RPMI7951 (cell line): ENCODE measurements at regions not wholly inside any gene's neighbourhood (a gene's known extent, or its start where the extent isn't known, plus 50 kb on each side); places are given as distances from the start of the nearest gene placed in this dataset.

ENCODE experiments used
- DNase-seq: peaks from one replicate; pipeline ENCODE4 v3.0.0-alpha.2; 2012; ENCODE audit warnings: low read depth

DNA sequence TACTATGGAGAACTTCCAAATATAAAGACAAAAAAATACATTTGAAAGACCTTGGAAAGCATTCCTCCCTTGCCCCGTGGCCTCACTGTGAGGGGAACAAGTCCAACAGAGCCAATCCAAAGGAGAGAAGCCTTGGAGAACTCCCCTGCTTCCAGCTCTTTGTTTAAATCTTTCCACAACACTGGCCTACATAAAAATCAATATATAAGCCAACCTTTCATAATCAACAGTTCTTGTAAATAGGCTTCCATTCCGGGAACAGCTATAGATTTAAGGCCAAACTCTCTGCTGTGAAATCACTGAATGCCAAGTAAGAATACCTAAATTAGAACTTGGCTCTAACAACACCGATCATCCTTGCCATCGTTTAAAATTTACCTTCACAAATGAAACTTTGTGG, 242.1 kb downstream of the HACE1 start:
- no peak for DNase-seq

- no peak for DNase-seq
Observed at GRCh38 chr6:104614394-104614793, 245.3 kb downstream of the HACE1 start.

DNA sequence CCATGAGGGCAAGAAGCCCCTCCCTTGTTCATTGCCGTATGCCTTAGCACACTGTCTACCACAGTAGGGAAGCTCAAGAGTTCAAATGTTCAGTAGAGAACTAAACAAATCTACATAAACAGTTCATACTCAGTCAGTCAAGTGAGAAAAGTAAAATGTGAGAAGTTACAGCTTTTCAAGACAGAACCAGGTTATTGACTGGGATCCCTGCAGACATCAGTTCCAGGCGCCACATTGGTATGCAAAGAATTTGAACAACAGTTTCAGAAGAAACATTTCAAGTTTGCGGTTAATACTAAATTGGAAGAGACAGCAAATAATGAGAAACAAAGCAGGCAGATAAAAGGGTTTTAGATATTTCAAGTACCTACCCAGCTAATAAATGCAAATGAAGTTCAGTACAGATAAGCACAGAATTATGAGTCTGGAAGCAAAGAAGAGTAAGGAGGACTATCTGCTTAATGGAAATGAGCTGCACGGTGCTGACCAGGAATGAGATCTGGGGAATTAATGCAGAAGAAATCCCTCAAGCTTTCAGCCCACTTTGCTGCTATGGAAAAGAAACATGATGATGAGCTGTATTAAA, 246.2 kb downstream of the HACE1 start:
- no peak for DNase-seq

GRCh38 chr6:104612541-104612940, 247.2 kb downstream of the HACE1 start:
- DNase-seq = no peak

DNA sequence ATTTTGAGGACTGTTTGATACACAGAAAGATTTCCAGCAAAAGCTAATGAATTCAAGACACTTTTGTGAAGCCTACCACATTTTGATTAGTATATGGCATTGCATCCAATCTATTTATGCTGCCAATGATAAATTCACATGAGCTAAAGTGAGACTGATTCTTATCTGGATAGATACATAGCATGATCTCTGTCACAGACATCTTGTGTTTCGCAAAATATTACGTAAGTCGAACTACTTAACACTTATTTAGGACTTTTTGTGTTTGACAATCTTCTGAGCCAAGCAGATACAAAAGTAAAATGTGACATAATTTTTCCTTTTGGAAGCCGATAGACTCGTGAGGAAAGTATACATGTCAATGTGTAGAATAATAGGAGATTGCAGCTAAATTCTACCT, 251.6 kb downstream of the HACE1 start:
- no peak for DNase-seq

- DNase-seq = no peak
Observed at GRCh38 chr6:104607501-104607900, 252.2 kb downstream of the HACE1 start.

DNA sequence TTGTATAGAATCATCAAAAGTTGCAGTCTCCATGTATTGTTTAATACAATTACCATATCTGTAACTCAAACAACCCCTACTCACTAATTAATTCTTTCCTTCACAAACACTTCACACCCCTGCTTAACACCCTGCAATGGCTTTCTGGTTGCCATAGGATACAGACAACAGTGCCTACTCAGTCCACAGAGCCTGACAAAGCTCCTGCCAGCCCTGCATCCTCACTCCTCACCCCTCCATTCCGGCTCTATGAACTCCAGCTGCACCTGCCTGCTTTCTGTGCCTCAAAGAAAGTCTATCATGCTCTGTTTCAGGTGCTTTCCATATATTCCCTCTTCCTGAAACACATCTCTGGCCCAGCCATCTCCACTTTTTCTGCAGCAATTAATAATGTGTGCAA, 253.4 kb downstream of the HACE1 start:
- DNase-seq = no peak

- DNase-seq = no peak
Observed at GRCh38 chr6:104604685-104605084, 255.0 kb downstream of the HACE1 start.

DNA sequence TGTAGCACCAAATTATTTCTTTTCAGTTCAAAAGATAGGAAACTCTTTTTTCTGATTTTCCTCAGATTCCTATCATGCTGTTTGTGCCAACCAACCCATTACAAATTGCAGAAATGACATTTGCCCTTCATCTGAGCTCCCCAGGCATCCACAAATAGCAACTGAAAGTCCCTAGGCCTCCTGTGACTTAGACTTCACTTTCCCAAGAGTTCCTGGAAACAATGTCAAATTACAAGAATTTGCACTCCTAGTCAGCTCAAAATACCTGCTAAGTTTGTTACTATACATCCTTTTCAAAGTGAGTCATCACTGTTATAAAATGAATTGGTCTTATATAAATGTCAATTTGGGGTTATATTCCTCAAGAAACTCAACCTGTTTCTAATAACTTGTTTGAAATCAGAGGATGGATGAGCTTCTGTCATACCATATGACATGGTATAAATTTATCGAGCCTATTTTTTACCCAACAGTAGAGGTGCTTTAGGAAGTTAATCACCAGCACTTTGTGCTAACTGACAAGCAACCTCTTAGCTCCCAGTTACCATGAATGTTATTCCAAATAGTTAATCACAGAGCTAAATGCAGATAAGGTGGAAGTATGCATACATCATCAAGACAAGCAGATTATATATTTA, 256.5 kb downstream of the HACE1 start:
- no peak for DNase-seq

GRCh38 chr6:104601721-104602120, 258.0 kb downstream of the HACE1 start:
- no peak for DNase-seq

DNA sequence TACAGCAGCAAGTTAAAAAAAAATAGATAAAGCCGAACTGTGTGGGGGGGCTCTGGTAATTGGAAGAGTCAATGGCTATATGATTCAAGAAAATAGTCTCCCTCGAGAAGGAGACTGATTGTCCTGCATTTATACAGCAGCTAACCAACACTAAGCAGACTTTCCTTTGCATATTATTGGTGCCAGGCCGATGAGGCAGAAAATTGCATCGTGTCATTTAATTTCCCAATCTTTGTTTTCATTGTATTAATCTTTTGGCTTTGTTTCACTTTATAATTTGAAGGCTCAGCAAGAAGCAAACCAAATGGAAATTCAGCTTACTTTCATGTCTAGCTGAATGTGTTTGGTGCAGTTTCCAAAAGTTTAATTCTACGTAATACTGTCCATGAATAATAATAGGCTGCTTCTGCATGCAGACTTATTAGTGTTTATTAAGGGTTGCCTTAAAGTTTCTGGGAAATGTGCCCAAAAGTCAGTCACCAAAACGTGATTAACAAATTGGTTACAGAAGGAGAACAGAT, 258.5 kb downstream of the HACE1 start:
- no peak for DNase-seq

GRCh38 chr6:104600639-104600931, 259.1 kb downstream of the HACE1 start:
- no peak for DNase-seq

DNA sequence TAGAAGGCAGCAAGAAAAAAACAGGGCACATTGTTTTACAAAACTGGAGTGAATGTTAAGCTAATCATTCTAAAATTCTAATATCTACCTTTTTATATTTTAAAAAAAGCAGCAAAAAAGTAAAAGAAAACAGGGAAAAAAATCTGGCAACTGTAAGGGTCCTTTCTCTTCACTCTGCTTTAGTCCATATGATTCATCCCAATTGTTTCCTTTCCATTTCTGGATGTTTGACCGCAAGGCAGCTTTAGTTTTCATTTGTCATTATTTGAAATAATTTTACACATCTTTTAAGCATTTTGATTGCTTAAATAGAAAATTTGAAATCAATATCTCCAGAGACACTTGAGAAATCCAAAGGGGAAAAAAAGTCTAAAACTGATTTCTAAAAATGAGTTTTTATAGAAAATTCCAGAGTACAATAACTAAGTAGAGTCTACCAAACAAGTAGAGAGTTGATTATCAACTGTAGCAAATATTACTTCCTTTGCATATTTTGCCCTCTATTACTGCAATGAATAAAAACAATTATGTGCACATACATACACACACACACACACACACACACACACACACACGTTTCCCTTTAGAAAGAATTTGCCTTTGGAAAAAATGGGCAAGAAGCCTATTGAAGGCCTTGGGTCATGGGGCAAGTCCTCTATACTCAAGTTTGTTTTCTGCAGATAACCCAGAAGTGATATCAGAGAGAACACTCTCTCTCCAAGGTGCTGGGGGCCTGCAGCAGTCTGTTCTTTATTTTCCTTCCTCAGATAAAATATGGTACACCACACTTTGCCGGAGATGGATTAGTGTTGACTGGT, 259.7 kb downstream of the HACE1 start:
- no peak for DNase-seq

GRCh38 chr6:104597541-104598050, 262.1 kb downstream of the HACE1 start:
- peak; percentile 59 for DNase-seq

GRCh38 chr6:104596091-104596490, 263.6 kb downstream of the HACE1 start:
- DNase-seq = no peak

- DNase-seq = no peak
Observed at GRCh38 chr6:104595311-104595820, 264.4 kb downstream of the HACE1 start.

- no peak for DNase-seq
Observed at GRCh38 chr6:104591573-104592334, 268.0 kb downstream of the HACE1 start.

DNA sequence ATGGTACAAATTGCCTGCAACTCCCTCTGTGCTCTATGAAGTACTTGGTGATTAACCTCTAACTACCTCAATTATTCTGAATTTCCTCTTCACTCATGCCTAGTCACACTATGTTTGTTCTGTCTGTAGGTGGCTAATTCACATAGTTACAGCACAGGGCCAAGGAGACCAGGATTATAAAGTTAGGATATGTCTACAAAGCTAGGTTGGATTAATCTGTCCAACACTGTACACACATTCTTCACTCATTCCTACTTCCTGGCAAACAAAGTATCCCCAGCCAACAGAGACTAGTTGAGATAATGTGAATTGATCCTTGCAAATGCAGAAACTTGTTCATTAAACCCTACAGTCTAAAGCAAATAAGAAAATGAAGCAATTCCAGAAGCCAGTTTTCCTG, 269.8 kb downstream of the HACE1 start:
- no peak for DNase-seq

GRCh38 chr6:104585646-104586045, 274.1 kb downstream of the HACE1 start:
- no peak for DNase-seq

GRCh38 chr6:104580452-104580851, 279.3 kb downstream of the HACE1 start:
- no peak for DNase-seq

DNA sequence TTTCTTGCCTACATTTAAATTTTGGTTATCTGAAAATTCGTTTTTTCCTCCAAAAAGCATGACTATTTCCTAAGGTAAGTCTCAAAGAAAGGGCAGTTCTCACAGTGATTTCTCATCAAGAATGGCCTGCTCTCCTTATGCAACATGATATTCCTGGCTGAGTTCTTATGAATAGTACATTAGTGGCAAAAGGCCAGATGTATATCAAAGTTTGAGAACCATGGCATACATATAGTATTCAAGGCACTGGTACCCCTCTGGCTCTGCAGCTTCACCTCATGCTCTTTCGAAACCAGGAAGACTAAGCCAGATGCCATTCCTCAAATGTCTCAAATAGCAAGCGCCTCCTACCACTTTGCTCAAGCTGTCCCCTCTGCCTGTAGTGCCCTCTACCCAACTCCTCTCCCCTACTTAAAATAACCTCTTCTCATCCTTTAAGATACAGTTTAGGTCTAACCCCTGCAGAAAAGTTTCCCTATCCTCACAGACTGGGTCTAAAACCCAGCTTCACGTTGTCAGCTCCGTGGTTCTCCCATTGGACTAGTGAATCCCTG, 280.3 kb downstream of the HACE1 start:
- DNase-seq = no peak

- DNase-seq = no peak
Observed at GRCh38 chr6:104575536-104575935, 284.2 kb downstream of the HACE1 start.
